IMR-90 (cell line): ENCODE measurements at regions not wholly inside any gene's neighbourhood (a gene's known extent, or its start where the extent isn't known, plus 50 kb on each side); places are given as distances from the start of the nearest gene placed in this dataset.
A peak's percentile ranks its signal among the peaks of the same experiment; 100 is the strongest.

Experiments used
- ATAC-seq: fragments of 200-7000 bp; cut with Tn5 transposase; 2 replicates; pipeline ENCODE4 v1.9.1; 2020; ENCODE audit warnings: low read depth, mild to moderate bottlenecking, moderate library complexity
- BruUV-seq: library from RNA; stranded (reverse); fragments of 400-500 nt; replicated peaks from 2 replicates; lab custom pipeline; 2021; lab: Mats Ljungman, UMichigan
- CTCF ChIA-PET: fragments of 300-600 bp; formaldehyde crosslinking; extraction: SDS; loops from one replicate; lab custom pipeline; 2021; ENCODE audit warnings: antibody characterized with exemption; lab: Yijun Ruan, JAX
- POLR2A ChIA-PET: fragments of 300-600 bp; sonication (Branson Sonifier 250); formaldehyde crosslinking; loops from one replicate; lab custom pipeline; 2022; ENCODE audit warnings: antibody characterized with exemption; ENCODE audit not compliant: unreplicated experiment; lab: Charles Lee
- DNase-seq: peaks from one replicate; pipeline ENCODE4 v3.0.0; 2013
- H2AFZ ChIP-seq: replicated peaks from 2 replicates; pipeline ENCODE3; 2013; ENCODE audit warnings: low read length, mild to moderate bottlenecking; ENCODE audit not compliant: poor library complexity
- H2AK5ac ChIP-seq: 2 replicates; pipeline ENCODE4 v1.6.1; 2013; ENCODE audit warnings: low read depth, low read length, inconsistent platforms
- H2AK9ac ChIP-seq: replicated peaks from 2 replicates; pipeline ENCODE3; 2013; ENCODE audit warnings: mild to moderate bottlenecking, low read depth, low read length, moderate library complexity; ENCODE audit not compliant: poor library complexity
- H2BK120ac ChIP-seq: 2 replicates; pipeline ENCODE4 v1.6.1; 2013; ENCODE audit warnings: low read depth, low read length, inconsistent platforms
- H2BK15ac ChIP-seq: 3 replicates; pipeline ENCODE4 v1.6.1; 2013; ENCODE audit warnings: low read depth, low read length, inconsistent platforms
- H2BK20ac ChIP-seq: 2 replicates; pipeline ENCODE4 v1.6.1; 2013; ENCODE audit warnings: low read depth, mild to moderate bottlenecking, inconsistent platforms, low read length, moderate library complexity
- H2BK5ac ChIP-seq: 2 replicates; pipeline ENCODE4 v1.6.1; 2013; ENCODE audit warnings: mild to moderate bottlenecking, low read depth, low read length, inconsistent platforms; ENCODE audit not compliant: poor library complexity, severe bottlenecking
- H3K14ac ChIP-seq: replicated peaks from 2 replicates; pipeline ENCODE4 v1.6.1; 2013; ENCODE audit warnings: low read depth, low read length, inconsistent platforms
- H3K18ac ChIP-seq: 2 replicates; pipeline ENCODE4 v1.6.1; 2013; ENCODE audit warnings: low read depth, low read length, control low read depth
- H3K23ac ChIP-seq: 2 replicates; pipeline ENCODE4 v1.6.1; 2013; ENCODE audit warnings: low read depth, low read length, inconsistent platforms
- H3K27ac ChIP-seq: 2 replicates; pipeline ENCODE4 v1.5.1; 2013; ENCODE audit warnings: mild to moderate bottlenecking, control low read depth, low read length; ENCODE audit not compliant: insufficient read depth
- H3K27me3 ChIP-seq: 2 replicates; pipeline ENCODE4 v1.6.1; 2013; ENCODE audit warnings: low read length; ENCODE audit not compliant: control insufficient read depth, insufficient read depth
- H3K36me3 ChIP-seq: 2 replicates; pipeline ENCODE4 v1.6.1; 2013; ENCODE audit warnings: low read length, mixed read lengths; ENCODE audit not compliant: control insufficient read depth, insufficient read depth
- H3K4ac ChIP-seq: 2 replicates; pipeline ENCODE4 v1.6.1; 2013; ENCODE audit warnings: low read depth, low read length, inconsistent platforms
- H3K4me1 ChIP-seq: 2 replicates; pipeline ENCODE4 v1.6.1; 2013; ENCODE audit warnings: low read length, mixed read lengths; ENCODE audit not compliant: control insufficient read depth, insufficient read depth
- H3K4me2 ChIP-seq: 2 replicates; pipeline ENCODE4 v1.6.1; 2013; ENCODE audit warnings: low read depth, mild to moderate bottlenecking, control low read depth, low read length, moderate library complexity
- H3K4me3 ChIP-seq: 2 replicates; pipeline ENCODE4 v1.5.1; 2013; ENCODE audit warnings: low read depth, mild to moderate bottlenecking, control low read depth, low read length, moderate library complexity; ENCODE audit not compliant: insufficient read depth
- H3K56ac ChIP-seq: 2 replicates; pipeline ENCODE4 v1.6.1; 2013; ENCODE audit warnings: low read length, inconsistent platforms; ENCODE audit not compliant: insufficient read depth; ENCODE audit errors: extremely low read depth
- H3K79me1 ChIP-seq, 2 experiments: 2 replicates each; pipeline ENCODE4 v1.6.1; 2013; ENCODE audit warnings: low read length in 2 of 2, inconsistent platforms in 1 of 2, low read depth in 1 of 2
- H3K9ac ChIP-seq: 2 replicates; pipeline ENCODE4 v1.6.1; 2013; ENCODE audit warnings: low read depth, low read length, control low read depth
- H3K9me1 ChIP-seq: 2 replicates; pipeline ENCODE4 v1.6.1; 2013; ENCODE audit warnings: low read length, inconsistent platforms; ENCODE audit not compliant: insufficient read depth
- H3K9me3 ChIP-seq: 2 replicates; pipeline ENCODE4 v1.6.1; 2013; ENCODE audit warnings: low read length; ENCODE audit not compliant: control insufficient read depth, insufficient read depth
- H4K20me1 ChIP-seq: 2 replicates; pipeline ENCODE4 v1.6.1; 2013; ENCODE audit warnings: low read length, inconsistent platforms; ENCODE audit not compliant: insufficient read depth
- H4K5ac ChIP-seq: 2 replicates; pipeline ENCODE4 v1.6.1; 2013; ENCODE audit warnings: mild to moderate bottlenecking, low read depth, low read length, control low read depth
- H4K8ac ChIP-seq, 2 experiments: 2 replicates each; pipeline ENCODE4 v1.6.1; 2013; ENCODE audit warnings: low read depth in 2 of 2, low read length in 2 of 2, control low read depth in 1 of 2, inconsistent platforms in 1 of 2
- H4K91ac ChIP-seq: 2 replicates; pipeline ENCODE4 v1.6.1; 2013; ENCODE audit warnings: low read depth, low read length, inconsistent platforms; ENCODE audit not compliant: insufficient read depth
- ELK1 ChIP-seq: fragments of 150-350 bp; IDR thresholded peaks from 2 replicates; pipeline ENCODE4 v1.6.1; 2016; ENCODE audit warnings: low read depth, mild to moderate bottlenecking, low read length, moderate library complexity, borderline replicate concordance
- MAFK ChIP-seq: IDR thresholded peaks from 2 replicates; pipeline ENCODE4 v1.6.1; 2012; ENCODE audit warnings: low read depth, low read length, improper control_type of control experiment
- WGBS, 2 experiments: methylation state at CpG; one replicate each; pipeline versions ENCODE4 v1.1.5 to v1.1.7; 2013; ENCODE audit warnings: missing lambda C conversion rate in 2 of 2; ENCODE audit not compliant: insufficient read length in 1 of 2; ENCODE audit errors: extremely low coverage in 2 of 2; 5-methylcytosine and 5-hydroxymethylcytosine counted together
- dilution Hi-C: fragments of 300-500 bp; cut with HindIII; formaldehyde crosslinking; loops from one replicate; pipeline ENCODE4 v1.14.3; 2018; ENCODE audit warnings: low sequenced_read_pairs; ENCODE audit not compliant: unreplicated experiment
- in situ Hi-C: fragments of 300-500 bp; cut with MboI; formaldehyde crosslinking; loops from 3 replicates; pipeline ENCODE4 v1.14.3; 2019; ENCODE audit warnings: low sequenced_read_pairs, inconsistent platforms, mixed read lengths
- intact Hi-C: fragments of 100-400 bp; cut with micrococcal nuclease; formaldehyde crosslinking; loops from 2 replicates; pipeline ENCODE4 v1.10.0; 2022

GRCh38 chr6:2551705-2552104 lies 199.0 kb downstream of the MYLK4 start:
- in situ Hi-C loops: no loop called here
- H3K27ac ChIP-seq: no peak overlapping the region; the same call in 1 of the 2 replicates

More at GRCh38 chr6:2551705-2552104, 199.0 kb downstream of the MYLK4 start:
- Histone ChIP-seq H3K14ac (no peak overlapping the region), H2BK120ac (peak overlapping the region; percentile 20), H3K4me3 (no peak overlapping the region), H3K36me3 (no peaks in the 10 kb centered on the region), H3K9me3 (peaks cover 7% of the 10 kb centered on the region), H2BK20ac (peak overlapping the region; percentile 27), H3K4ac (no peak overlapping the region), H4K91ac (peak overlapping the region; percentile 62), H4K5ac (peak overlapping the region; percentile 54; the same call in 1 of the 2 replicates), H3K9me1 (no peaks in the 10 kb centered on the region), H3K9ac (no peak overlapping the region), H2AK5ac (no peak overlapping the region), H2BK15ac (no peak overlapping the region; the same call in 2 of the 3 replicates), H3K56ac (no peak overlapping the region), H2AFZ (no peak overlapping the region), H3K4me1 (peaks cover 2% of the 10 kb centered on the region; the same call in 1 of the 2 replicates), H3K18ac (peak overlapping the region; percentile 54; the same call in 1 of the 2 replicates), H3K4me2 (no peak overlapping the region), H2BK5ac (no peak overlapping the region), H3K23ac (no peak overlapping the region), H4K8ac (no peak overlapping the region), H3K79me1 (no peaks in the 10 kb centered on the region), H3K27me3 (peaks cover 10% of the 10 kb centered on the region; the same call in 1 of the 2 replicates), H4K20me1 (no peaks in the 10 kb centered on the region), H2AK9ac (no peak overlapping the region)
- dilution Hi-C loops: no loop called here
- ChIA-PET CTCF (no interaction called here), POLR2A (no interaction called here)
- no TSS peak for BruUV-seq
- TF ChIP-seq MAFK (peak; percentile 54; the same call in 1 of the 2 replicates), ELK1 (no peak)
- intact Hi-C loops: no loop called here
- WGBS, 2 experiments: no CpG with 5 or more reads among the region's 3 CpGs
- ATAC-seq: no peak
- no peak for DNase-seq
